Naive thymus-derived CD4-positive, alpha-beta T cell (primary cell): ENCODE measurements at regions not wholly inside any gene's neighbourhood (a gene's known extent, or its start where the extent isn't known, plus 50 kb on each side); places are given as distances from the start of the nearest gene placed in this dataset.

Experiments
- ATAC-seq: fragments of 150-1000 bp; cut with Tn5 transposase; 2 replicates; pipeline ENCODE4 v1.10.0; 2021; ENCODE audit warnings: mild to moderate bottlenecking, moderate library complexity
- CTCF ChIA-PET: fragments of 350-600 bp; sonication (Branson Sonifier 250); formaldehyde crosslinking; loops from one replicate; lab custom pipeline; 2021; ENCODE audit warnings: antibody characterized with exemption; lab: Charles Lee
- POLR2A ChIA-PET: fragments of 350-600 bp; sonication (Branson Sonifier 250); formaldehyde crosslinking; loops from one replicate; lab custom pipeline; 2021; ENCODE audit warnings: antibody characterized with exemption, inconsistent platforms; lab: Charles Lee
- DNase-seq, 9 donors: peaks; one replicate each; pipeline versions ENCODE4 v3.0.0 to v3.0.0-alpha.2; 2020 to 2022; ENCODE audit warnings: mixed read lengths in 1 of 9
- H3K27ac ChIP-seq: one replicate; pipeline ENCODE4 v1.7.0; 2013; ENCODE audit warnings: mild to moderate bottlenecking, low read depth, low read length, moderate library complexity
- H3K27me3 ChIP-seq, 2 donors: one replicate each; pipeline ENCODE4 v1.7.0; 2013; ENCODE audit warnings: low read length in 2 of 2, mild to moderate bottlenecking in 2 of 2, moderate library complexity in 2 of 2; ENCODE audit not compliant: control insufficient read depth in 2 of 2, insufficient read depth in 2 of 2
- H3K36me3 ChIP-seq, 3 experiments: 1 replicate in 2 of 3; 2 replicates in 1 of 3; pipeline ENCODE4 v1.7.0; 2013; ENCODE audit warnings: low read length in 3 of 3, mild to moderate bottlenecking in 3 of 3, moderate library complexity in 1 of 3; ENCODE audit not compliant: insufficient read depth in 3 of 3, control insufficient read depth in 2 of 3
- H3K4me1 ChIP-seq, 2 donors: one replicate each; pipeline ENCODE4 v1.7.0; 2013; ENCODE audit warnings: low read length in 2 of 2, mild to moderate bottlenecking in 2 of 2, moderate library complexity in 1 of 2; ENCODE audit not compliant: control insufficient read depth in 2 of 2, insufficient read depth in 2 of 2
- H3K4me3 ChIP-seq: 2 replicates; pipeline ENCODE4 v1.7.0; 2013; ENCODE audit warnings: mild to moderate bottlenecking, low read length
- H3K9me3 ChIP-seq, 3 experiments: 1 replicate in 2 of 3; 2 replicates in 1 of 3; pipeline ENCODE4 v1.7.0; 2013; ENCODE audit warnings: low read length in 3 of 3; ENCODE audit not compliant: control insufficient read depth in 2 of 3
- H3K27ac Mint-ChIP-seq, 9 donors: one replicate each; pipeline ENCODE4 v1.8.0; 2020 to 2022; ENCODE audit warnings: mixed read lengths in 9 of 9, mild to moderate bottlenecking in 8 of 9, moderate library complexity in 5 of 9, inconsistent platforms in 2 of 9
- H3K27me3 Mint-ChIP-seq, 5 donors: one replicate each; pipeline ENCODE4 v1.8.0; 2021 to 2022; ENCODE audit warnings: mixed read lengths in 5 of 5, mild to moderate bottlenecking in 1 of 5
- H3K36me3 Mint-ChIP-seq, 5 donors: one replicate each; pipeline ENCODE4 v1.8.0; 2020 to 2022; ENCODE audit warnings: mixed read lengths in 5 of 5, mild to moderate bottlenecking in 3 of 5, inconsistent platforms in 1 of 5
- H3K4me1 Mint-ChIP-seq, 7 donors: one replicate each; pipeline ENCODE4 v1.8.0; 2020 to 2022; ENCODE audit warnings: mixed read lengths in 7 of 7, mild to moderate bottlenecking in 3 of 7, inconsistent platforms in 1 of 7
- H3K4me3 Mint-ChIP-seq, 10 donors: one replicate each; pipeline ENCODE4 v1.8.0; 2020 to 2022; ENCODE audit warnings: mild to moderate bottlenecking in 10 of 10, mixed read lengths in 10 of 10, moderate library complexity in 6 of 10, inconsistent platforms in 2 of 10
- H3K9me3 Mint-ChIP-seq, 11 donors: one replicate each; pipeline ENCODE4 v1.8.0; 2020 to 2022; ENCODE audit warnings: mixed read lengths in 11 of 11, mild to moderate bottlenecking in 4 of 11, inconsistent platforms in 1 of 11, moderate library complexity in 1 of 11
- intact Hi-C, 2 donors: fragments of 100-400 bp; cut with micrococcal nuclease; formaldehyde crosslinking; loops; one replicate each; pipeline ENCODE4 v1.15.1; 2023

DNA sequence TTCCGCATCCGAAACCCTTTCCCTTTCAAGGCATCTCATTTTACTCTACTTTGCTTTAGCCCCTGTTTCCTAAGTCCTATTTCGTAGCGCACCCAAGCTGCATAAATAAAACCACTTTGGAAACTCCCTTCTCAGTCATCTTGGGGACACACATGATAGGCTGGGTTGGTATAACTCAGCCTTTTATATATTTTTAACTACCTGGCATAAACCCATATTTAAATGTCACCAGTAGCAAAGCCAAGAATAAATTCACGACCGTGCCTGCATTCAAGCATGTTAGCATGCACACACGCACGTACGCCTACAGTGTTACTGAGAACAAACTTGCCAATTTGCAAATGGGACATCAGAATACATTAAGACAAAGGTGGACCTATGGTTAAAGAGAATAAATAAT, 564.7 kb upstream of the PIK3C3 start:
- intact Hi-C loops: no loop called here
- H3K36me3 Mint-ChIP-seq: no peaks in the 10 kb centered on the region

DNA sequence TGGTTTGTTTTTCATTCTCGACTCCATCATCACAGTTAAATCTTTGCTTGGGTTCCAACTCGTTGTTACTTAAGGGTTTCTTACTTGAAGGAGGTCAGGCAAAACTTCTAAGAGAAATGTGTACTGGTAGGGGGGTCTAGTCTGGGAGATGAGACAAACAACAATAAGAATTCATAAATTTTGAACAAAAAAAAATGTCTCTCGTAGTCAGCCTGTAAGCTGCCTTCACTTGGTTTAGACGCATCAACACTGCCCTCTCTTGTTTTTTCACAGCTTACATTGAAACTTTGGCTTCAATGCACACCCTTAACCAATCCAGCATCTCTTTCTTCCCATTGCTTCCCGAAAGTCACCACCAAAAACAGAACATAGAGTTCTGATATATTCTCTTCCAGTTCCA, 576.4 kb upstream of the PIK3C3 start:
- H3K4me3 Mint-ChIP-seq: no peak overlapping the region
- no peak overlapping the region for H3K27ac Mint-ChIP-seq
- DNase-seq (no peak), ATAC-seq (no peak)
- no peaks in the 10 kb centered on the region for H3K9me3 ChIP-seq
- peaks cover 0 to 25% (median 4%) of the 10 kb centered on the region in 11 donors for H3K9me3 Mint-ChIP-seq
- H3K27me3 Mint-ChIP-seq: no peaks in the 10 kb centered on the region
- intact Hi-C loops: no loop called here
- H3K27ac ChIP-seq: no peak overlapping the region
- ChIA-PET CTCF (no interaction called here), POLR2A (no interaction called here)
- no peaks in the 10 kb centered on the region for H3K27me3 ChIP-seq
- H3K4me1 ChIP-seq: no peaks in the 10 kb centered on the region
- H3K36me3 ChIP-seq: no peaks in the 10 kb centered on the region
- no peaks in the 10 kb centered on the region for H3K4me1 Mint-ChIP-seq
- no peaks in the 10 kb centered on the region for H3K36me3 Mint-ChIP-seq
- no peak overlapping the region for H3K4me3 ChIP-seq

More for the DNA sequence above, 564.7 kb upstream of the PIK3C3 start:
- ChIA-PET POLR2A (no interaction called here), CTCF (no interaction called here)
- no peak overlapping the region for H3K4me3 ChIP-seq
- H3K27me3 ChIP-seq: no peaks in the 10 kb centered on the region
- DNase-seq (no peak), ATAC-seq (no peak)
- H3K27ac ChIP-seq: no peak overlapping the region
- Mint-ChIP-seq H3K27me3 (peaks cover 0 to 6% (median 0%) of the 10 kb centered on the region in 5 donors), H3K4me3 (no peak overlapping the region), H3K4me1 (no peaks in the 10 kb centered on the region), H3K9me3 (peaks cover 0 to 12% (median 2%) of the 10 kb centered on the region in 11 donors), H3K27ac (no peak overlapping the region)
- no peaks in the 10 kb centered on the region for H3K4me1 ChIP-seq
- no peaks in the 10 kb centered on the region for H3K9me3 ChIP-seq
- H3K36me3 ChIP-seq: no peaks in the 10 kb centered on the region

DNA sequence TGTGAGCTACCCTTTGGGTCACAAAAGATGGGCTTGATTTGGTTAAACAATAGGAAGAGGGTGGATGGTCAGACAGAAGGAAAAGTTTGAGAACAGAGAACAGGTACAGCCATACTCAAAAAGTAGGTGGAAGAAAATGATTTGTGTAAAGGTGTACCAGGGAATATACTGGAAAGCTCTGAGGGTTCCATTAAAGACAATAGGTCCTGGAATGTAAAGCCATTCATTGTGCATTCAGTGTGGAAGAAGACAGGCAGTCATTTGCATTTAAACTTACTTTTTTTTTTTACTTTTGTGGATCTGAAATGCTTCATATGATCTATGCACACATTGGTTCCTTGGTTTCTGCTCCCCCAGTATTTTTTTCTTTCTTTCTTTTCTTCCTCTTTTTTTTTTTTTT, 581.4 kb upstream of the PIK3C3 start:
- no peaks in the 10 kb centered on the region for H3K9me3 ChIP-seq
- no peak overlapping the region for H3K27ac ChIP-seq
- ATAC-seq (no peak), DNase-seq (no peak)
- Mint-ChIP-seq H3K9me3 (peaks cover 0 to 30% (median 3%) of the 10 kb centered on the region in 11 donors), H3K36me3 (no peaks in the 10 kb centered on the region), H3K27ac (no peak overlapping the region), H3K4me1 (no peaks in the 10 kb centered on the region), H3K4me3 (no peak overlapping the region), H3K27me3 (no peaks in the 10 kb centered on the region)
- intact Hi-C loops: no loop called here
- H3K4me3 ChIP-seq: no peak overlapping the region
- POLR2A ChIA-PET: no interaction called here
- no peaks in the 10 kb centered on the region for H3K36me3 ChIP-seq
- CTCF ChIA-PET: no interaction called here
- no peaks in the 10 kb centered on the region for H3K4me1 ChIP-seq
- H3K27me3 ChIP-seq: no peaks in the 10 kb centered on the region

DNA sequence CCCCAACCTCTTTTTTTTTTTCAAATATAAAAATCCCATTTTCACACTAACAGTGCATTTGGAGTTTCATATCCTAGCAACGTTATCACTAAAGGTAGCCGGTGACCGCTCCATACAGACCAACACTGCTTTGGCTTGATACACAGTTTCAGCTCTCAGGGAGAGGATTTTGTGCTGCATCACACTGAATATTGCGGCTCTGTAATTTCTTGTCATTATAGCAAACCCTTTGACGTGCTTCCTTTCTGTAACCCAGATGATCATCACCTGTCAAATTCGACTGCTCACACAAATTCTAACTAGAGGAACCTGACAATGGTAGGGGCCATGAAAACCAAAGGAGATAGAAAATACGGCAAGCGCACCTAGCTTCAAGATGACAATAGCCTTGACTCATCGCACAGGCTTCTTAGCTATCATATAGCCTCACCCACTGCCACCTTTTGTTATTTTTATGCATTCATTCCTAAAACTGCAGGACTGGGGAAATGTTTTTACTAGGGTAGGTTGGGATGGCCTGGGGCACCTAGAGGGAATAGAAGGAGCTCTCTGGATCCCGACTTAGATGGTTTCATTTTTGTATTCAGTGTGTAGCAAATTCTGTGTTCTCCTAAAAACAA, 582.9 kb upstream of the PIK3C3 start:
- Histone ChIP-seq H3K27ac (no peak overlapping the region), H3K27me3 (no peaks in the 10 kb centered on the region), H3K9me3 (no peaks in the 10 kb centered on the region), H3K36me3 (no peaks in the 10 kb centered on the region), H3K4me3 (no peak overlapping the region), H3K4me1 (no peaks in the 10 kb centered on the region)
- intact Hi-C loops: no loop called here
- ATAC-seq: no peak
- Mint-ChIP-seq H3K4me1 (no peaks in the 10 kb centered on the region), H3K9me3 (peaks cover 0 to 30% (median 5%) of the 10 kb centered on the region in 11 donors), H3K27me3 (no peaks in the 10 kb centered on the region), H3K27ac (no peak overlapping the region), H3K36me3 (no peaks in the 10 kb centered on the region), H3K4me3 (no peak overlapping the region)
- ChIA-PET CTCF (no interaction called here), POLR2A (no interaction called here)
- DNase-seq: no peak

DNA sequence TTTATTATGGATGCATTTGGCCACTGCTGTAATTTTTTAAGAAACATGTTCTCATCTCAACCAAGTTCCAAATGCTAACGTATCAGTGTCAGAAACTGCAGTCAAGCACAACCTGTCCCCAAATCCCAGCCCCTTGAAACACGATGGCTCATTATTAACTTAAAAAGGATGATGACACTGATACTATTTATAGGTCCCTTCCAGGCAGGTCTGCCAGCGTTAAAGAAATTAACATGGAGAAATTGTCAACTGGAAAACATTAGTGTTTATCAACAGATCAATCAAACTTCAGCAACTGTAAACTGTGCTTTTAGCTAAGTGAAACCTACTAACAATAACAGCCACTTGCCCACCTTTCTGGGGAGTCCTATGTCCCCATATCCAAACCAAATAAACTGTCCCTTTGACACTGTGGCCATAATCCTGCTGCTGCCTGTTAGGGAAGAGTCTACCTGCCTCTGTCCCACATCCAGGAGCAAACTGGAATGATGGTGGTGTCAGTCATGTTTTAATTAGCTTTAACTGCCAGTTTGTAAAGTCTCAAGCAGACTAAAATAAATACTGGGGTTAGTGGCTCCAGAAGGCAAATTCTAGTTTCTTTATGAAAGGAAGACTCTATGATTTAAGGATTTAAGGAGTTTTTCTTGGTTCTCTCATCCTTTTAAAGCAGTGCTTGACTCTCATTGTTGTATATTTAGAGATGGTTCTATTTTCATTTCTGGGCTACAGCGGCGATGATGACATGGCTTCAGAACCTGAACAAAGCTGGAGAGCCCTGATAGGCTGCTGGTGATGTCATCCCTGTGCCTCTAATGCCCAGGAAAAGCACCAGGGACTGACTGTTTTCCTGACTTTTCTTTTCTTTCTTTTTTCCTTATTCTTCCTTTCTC, 583.6 kb upstream of the PIK3C3 start:
- H3K4me3 ChIP-seq: no peak overlapping the region
- H3K9me3 Mint-ChIP-seq: peaks cover 0 to 23% (median 5%) of the 10 kb centered on the region in 11 donors
- no peak overlapping the region for H3K27ac ChIP-seq
- H3K9me3 ChIP-seq: no peaks in the 10 kb centered on the region
- no peak overlapping the region for H3K4me3 Mint-ChIP-seq
- ATAC-seq (no peak), DNase-seq (no peak)
- no peaks in the 10 kb centered on the region for H3K4me1 Mint-ChIP-seq
- CTCF ChIA-PET: no interaction called here
- H3K27me3 ChIP-seq: no peaks in the 10 kb centered on the region
- no peak overlapping the region for H3K27ac Mint-ChIP-seq
- H3K36me3 Mint-ChIP-seq: no peaks in the 10 kb centered on the region
- H3K4me1 ChIP-seq: no peaks in the 10 kb centered on the region
- no peaks in the 10 kb centered on the region for H3K36me3 ChIP-seq
- H3K27me3 Mint-ChIP-seq: no peaks in the 10 kb centered on the region
- intact Hi-C loops: no loop called here
- POLR2A ChIA-PET: no interaction called here

DNA sequence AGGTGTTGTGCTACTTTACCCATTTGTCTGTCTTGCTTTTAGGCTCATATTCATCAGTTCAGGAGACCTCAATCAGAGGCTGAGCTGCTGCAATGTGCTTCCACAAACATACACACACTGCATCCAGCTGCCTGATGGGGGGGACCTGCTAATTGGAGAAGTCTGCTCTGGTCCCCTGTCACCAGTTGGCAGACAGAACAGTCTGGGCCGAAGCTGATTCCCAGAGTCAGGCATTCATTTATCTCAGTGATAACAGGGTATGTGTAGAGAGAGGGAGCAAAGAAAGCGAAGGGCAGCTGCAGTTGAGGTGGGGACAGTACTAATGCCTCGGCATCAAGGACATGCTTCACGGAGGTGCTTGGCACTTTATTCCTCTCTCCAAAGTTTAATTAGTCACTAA, 584.3 kb upstream of the PIK3C3 start:
- Mint-ChIP-seq H3K27me3 (no peaks in the 10 kb centered on the region), H3K9me3 (peaks cover 0 to 21% (median 5%) of the 10 kb centered on the region in 11 donors), H3K27ac (no peak overlapping the region), H3K4me1 (no peaks in the 10 kb centered on the region), H3K4me3 (no peak overlapping the region), H3K36me3 (no peaks in the 10 kb centered on the region)
- Histone ChIP-seq H3K27me3 (no peaks in the 10 kb centered on the region), H3K36me3 (no peaks in the 10 kb centered on the region), H3K27ac (no peak overlapping the region), H3K9me3 (no peaks in the 10 kb centered on the region), H3K4me1 (no peaks in the 10 kb centered on the region), H3K4me3 (no peak overlapping the region)
- ChIA-PET CTCF (no interaction called here), POLR2A (no interaction called here)
- ATAC-seq (no peak), DNase-seq (no peak)
- intact Hi-C loops: no loop called here

DNA sequence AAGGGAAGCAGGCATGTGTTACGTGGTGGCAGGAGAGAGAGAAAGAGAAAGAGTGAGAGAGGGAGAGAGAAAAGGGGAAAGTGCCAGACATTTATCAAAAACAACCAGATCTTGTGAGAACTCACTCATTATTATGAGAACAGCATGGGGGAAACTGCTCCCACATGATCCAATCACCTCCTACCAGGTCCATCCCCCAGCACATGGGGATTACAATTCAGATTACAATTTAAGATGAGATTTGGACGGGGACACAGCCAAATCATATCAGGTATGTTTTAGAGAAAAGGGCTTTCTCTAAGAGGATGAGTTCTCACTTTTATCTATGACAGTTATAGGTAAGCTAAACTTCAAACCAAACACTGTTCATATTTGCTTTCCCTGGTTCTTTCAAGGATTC, 597.3 kb upstream of the PIK3C3 start:
- H3K27me3 ChIP-seq: no peaks in the 10 kb centered on the region
- no peaks in the 10 kb centered on the region for H3K36me3 ChIP-seq
- no peaks in the 10 kb centered on the region for H3K9me3 ChIP-seq
- ATAC-seq (no peak), DNase-seq (no peak)
- ChIA-PET CTCF (no interaction called here), POLR2A (no interaction called here)
- no peak overlapping the region for H3K4me3 ChIP-seq
- Mint-ChIP-seq H3K27ac (no peak overlapping the region), H3K36me3 (no peaks in the 10 kb centered on the region), H3K27me3 (no peaks in the 10 kb centered on the region), H3K4me3 (no peak overlapping the region), H3K4me1 (no peaks in the 10 kb centered on the region), H3K9me3 (peaks cover 1 to 35% (median 11%) of the 10 kb centered on the region in 11 donors)
- intact Hi-C loops: no loop called here
- no peaks in the 10 kb centered on the region for H3K4me1 ChIP-seq
- H3K27ac ChIP-seq: no peak overlapping the region
